Breast epithelium (tissue), 3 donors: ENCODE measurements at regions not wholly inside any gene's neighbourhood (a gene's known extent, or its start where the extent isn't known, plus 50 kb on each side); places are given as distances from the start of the nearest gene placed in this dataset.

ENCODE experiments used
- POLR2A ChIP-seq: fragments of 450-650 bp; IDR thresholded peaks from one replicate; pipeline ENCODE4 v1.6.1; 2016; ENCODE audit warnings: antibody characterized with exemption, mild to moderate bottlenecking, moderate library complexity
- POLR2AphosphoS5 ChIP-seq, 3 donors: sonication (generic); formaldehyde crosslinking; IDR thresholded peaks; one replicate each; pipeline ENCODE4 v1.6.1; 2017; ENCODE audit warnings: antibody characterized with exemption in 3 of 3

- TF ChIP-seq POLR2A (no peak), POLR2AphosphoS5 (IDR thresholded peaks at IDR 0.05) (no peak)
Observed at GRCh38 chr9:106084702-106085101, 390.4 kb downstream of the TMEM38B start.
